Aorta (tissue), 5 donors: ENCODE measurements at regions not wholly inside any gene's neighbourhood (a gene's known extent, or its start where the extent isn't known, plus 50 kb on each side); places are given as distances from the start of the nearest gene placed in this dataset.

Experiments used
- ATAC-seq: fragments of 200-7000 bp; cut with Tn5 transposase; one replicate; pipeline ENCODE4 v1.9.1; 2022; ENCODE audit warnings: moderate library complexity; ENCODE audit not compliant: low FRiP score
- DNase-seq, 2 donors: peaks; one replicate each; pipeline ENCODE4 v3.0.0-alpha.2; 2020
- H3K27ac ChIP-seq, 2 donors: one replicate each; pipeline ENCODE4 v1.5.1; 2013; ENCODE audit warnings: low read length in 2 of 2, mild to moderate bottlenecking in 2 of 2, moderate library complexity in 2 of 2, control low read depth in 1 of 2, inconsistent platforms in 1 of 2, low read depth in 1 of 2
- H3K27me3 ChIP-seq, 2 donors: one replicate each; pipeline ENCODE4 v1.6.1; 2013; ENCODE audit warnings: control low read depth in 1 of 2, low read length in 1 of 2, mild to moderate bottlenecking in 1 of 2, moderate library complexity in 1 of 2; ENCODE audit not compliant: insufficient read depth in 2 of 2, control insufficient read depth in 1 of 2
- H3K36me3 ChIP-seq, 2 donors: one replicate each; pipeline ENCODE4 v1.6.1; 2013; ENCODE audit warnings: control low read depth in 1 of 2, low read length in 1 of 2, mild to moderate bottlenecking in 1 of 2; ENCODE audit not compliant: insufficient read depth in 2 of 2, control insufficient read depth in 1 of 2
- H3K4me1 ChIP-seq, 2 donors: one replicate each; pipeline ENCODE4 v1.6.1; 2013; ENCODE audit warnings: low read length in 2 of 2, control low read depth in 1 of 2, mild to moderate bottlenecking in 1 of 2, moderate library complexity in 1 of 2; ENCODE audit not compliant: insufficient read depth in 2 of 2, control insufficient read depth in 1 of 2
- H3K4me3 ChIP-seq, 2 donors: one replicate each; pipeline ENCODE4 v1.5.1; 2013; ENCODE audit warnings: low read length in 2 of 2, control low read depth in 1 of 2, mild to moderate bottlenecking in 1 of 2
- H3K9me3 ChIP-seq: one replicate; pipeline ENCODE4 v1.6.1; 2013; ENCODE audit warnings: mild to moderate bottlenecking, low read length; ENCODE audit not compliant: control insufficient read depth
- WGBS, 2 donors: extraction: QIAGEN DNeasy Blood & Tissue Kit; methylation state at CpG; one replicate each; pipeline ENCODE4 v1.1.7; 2013; 5-methylcytosine and 5-hydroxymethylcytosine counted together
- intact Hi-C, 2 donors: fragments of 100-400 bp; cut with DNase I; formaldehyde crosslinking; loops; one replicate each; pipeline versions ENCODE4 v1.14.2 to v1.15.0; 2022
- donor health status: healthy with polysubstance abuse.
- donor health status: Bipolar disorder and iron deficiency.
- donor health status: DM: no; HTN: no; CAD: no.
- donor health status: DM: no; HTN: no; CAD: no.
- donor health status: DM: yes; HTN: yes; CAD: no.

DNA sequence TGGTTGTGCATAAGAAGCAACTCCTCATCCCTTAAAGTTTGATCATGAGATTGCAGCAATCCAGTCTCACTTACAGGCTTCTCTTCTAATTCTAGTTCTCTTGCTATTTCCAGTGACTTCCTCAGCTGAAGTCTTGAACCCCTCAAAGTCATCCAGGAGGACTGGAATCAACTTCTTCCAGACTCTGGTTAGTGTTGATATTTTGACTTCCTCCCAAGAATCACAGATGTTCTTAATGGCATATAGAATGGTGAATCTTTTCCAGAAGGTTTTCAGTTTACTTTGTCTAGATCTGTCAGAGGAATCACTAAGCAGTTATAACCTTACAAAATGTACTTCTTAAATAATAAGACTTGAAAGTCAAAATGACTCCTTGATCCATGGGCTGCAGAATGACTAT is 81.3 kb upstream of the UBL3 start:
- no peaks in the 10 kb centered on the region for H3K27me3 ChIP-seq
- no peaks in the 10 kb centered on the region for H3K36me3 ChIP-seq
- H3K4me1 ChIP-seq: no peaks in the 10 kb centered on the region
- no peaks in the 10 kb centered on the region for H3K9me3 ChIP-seq
- H3K27ac ChIP-seq: no peak overlapping the region
- DNase-seq (no peak), ATAC-seq (no peak)
- intact Hi-C loops: no loop called here
- no peak overlapping the region for H3K4me3 ChIP-seq

DNA sequence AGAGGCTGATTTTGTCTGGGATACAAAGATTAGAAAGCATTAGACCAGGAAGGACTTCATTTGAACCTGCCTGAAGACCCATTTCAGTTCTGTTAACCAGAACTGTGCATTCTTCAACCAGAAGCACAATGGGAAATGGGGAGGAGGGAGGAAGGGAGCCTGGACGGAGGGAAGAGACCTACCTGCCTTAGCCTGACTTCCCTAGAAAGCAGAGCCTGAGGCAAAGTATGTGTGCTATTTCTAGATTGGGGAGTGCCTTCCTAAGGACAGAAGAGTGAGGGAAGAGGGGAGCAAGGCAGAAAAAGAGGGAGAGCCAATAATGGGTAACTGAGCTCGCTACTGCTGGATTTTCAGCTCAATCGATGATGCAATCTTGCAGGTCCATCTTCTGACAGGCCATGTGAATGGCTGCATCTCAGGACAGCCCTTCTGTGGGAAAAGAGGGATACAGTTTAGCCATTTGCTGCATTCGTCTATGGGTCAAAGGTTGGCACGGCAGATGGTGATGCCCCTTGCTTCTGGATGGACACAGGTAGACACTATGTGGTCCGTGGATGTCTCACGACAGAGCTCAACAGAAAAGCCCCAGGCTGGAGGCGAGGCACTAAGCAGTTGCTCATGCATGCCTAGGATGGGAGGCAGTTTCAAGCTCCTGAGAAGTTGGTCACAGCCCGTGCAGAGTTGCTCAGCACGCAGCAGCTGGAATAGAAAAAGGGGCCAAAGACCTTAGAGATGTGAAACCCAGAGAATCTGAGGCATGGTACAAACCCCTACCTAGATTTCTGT is 78.8 kb upstream of the UBL3 start:
- H3K27me3 ChIP-seq: no peaks in the 10 kb centered on the region
- peaks cover 0 to 5% of the 10 kb centered on the region in 2 donors for H3K4me1 ChIP-seq
- no peaks in the 10 kb centered on the region for H3K36me3 ChIP-seq
- no peak overlapping the region for H3K27ac ChIP-seq
- H3K4me3 ChIP-seq: no peak overlapping the region
- DNase-seq (no peak), ATAC-seq (no peak)
- intact Hi-C loops: loop anchor here (10.0 kb wide), 2 partner anchors 186 to 414 kb away; no protein-coding TSS in a partner anchor
- 88 to 91% methylated on average over 10 of the region's 10 CpGs for WGBS, 2 donors
- H3K9me3 ChIP-seq: no peaks in the 10 kb centered on the region

DNA sequence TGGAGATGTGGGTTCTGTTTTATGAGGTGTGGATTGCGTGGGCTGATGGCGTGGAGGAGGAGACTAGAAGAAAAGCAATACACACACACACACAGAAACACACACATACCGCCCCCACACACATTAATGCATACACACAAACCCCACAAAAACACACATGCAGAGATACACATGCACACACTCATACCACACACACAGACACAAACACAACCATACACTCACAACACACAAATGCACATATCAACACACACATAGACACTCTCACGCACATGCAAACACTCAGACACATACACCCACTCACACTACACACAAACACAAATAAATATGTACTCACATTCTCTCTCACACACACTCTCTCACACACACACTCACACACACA is 75.7 kb upstream of the UBL3 start:
- intact Hi-C loops: loop anchor here (10.0 kb wide), 2 partner anchors 189 to 411 kb away; no protein-coding TSS in a partner anchor
- Histone ChIP-seq H3K4me1 (peaks cover 0 to 9% of the 10 kb centered on the region in 2 donors), H3K27me3 (no peaks in the 10 kb centered on the region), H3K27ac (peak overlapping the region in 1 of 2 donors; percentile 65), H3K36me3 (no peaks in the 10 kb centered on the region), H3K9me3 (no peaks in the 10 kb centered on the region), H3K4me3 (no peak overlapping the region)
- DNase-seq: no peak
- WGBS, 2 donors: 90 to 92% methylated on average over 4 of the region's 4 CpGs
- no peak for ATAC-seq

DNA sequence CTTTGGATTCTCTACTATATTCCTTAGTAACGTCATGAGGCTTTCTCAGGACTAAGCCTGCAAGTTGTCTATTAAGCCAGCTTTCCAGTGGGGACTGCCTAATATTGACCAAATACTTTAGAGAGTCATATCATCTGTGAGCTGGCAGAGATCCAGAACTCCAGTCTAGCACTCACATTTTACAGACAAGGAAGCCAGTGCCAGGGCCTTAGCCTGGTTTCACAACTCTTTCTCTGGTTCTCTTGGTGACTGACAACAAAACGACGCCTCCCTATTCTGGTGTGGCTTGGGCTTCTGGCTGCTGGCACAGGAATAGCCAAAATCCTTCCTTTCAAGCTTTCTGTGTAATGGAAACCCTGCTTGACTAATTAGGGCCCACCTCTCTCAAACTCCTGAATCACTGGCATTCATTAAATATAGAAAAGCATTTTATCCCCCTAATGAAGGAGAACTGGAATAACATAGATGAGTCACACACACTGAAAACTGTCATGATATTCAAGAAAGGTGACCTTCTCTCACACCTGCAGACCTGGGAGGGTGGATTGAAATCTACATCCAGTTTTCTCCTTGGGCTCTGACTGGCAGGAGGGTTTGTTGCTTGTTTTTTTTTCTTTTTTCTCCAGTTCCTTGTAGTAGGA is 75.2 kb upstream of the UBL3 start:
- no peaks in the 10 kb centered on the region for H3K9me3 ChIP-seq
- no peak overlapping the region for H3K4me3 ChIP-seq
- peak overlapping the region; percentile 61 to 70 for H3K27ac ChIP-seq
- intact Hi-C loops: loop anchor here (2.0 to 10.0 kb wide), 5 partner anchors 75 to 411 kb away; partner anchors contain the start of gene UBL3 (in 1 of the 2)
- peak; percentile 81 to 92 for DNase-seq
- ATAC-seq: peak; percentile 78
- H3K27me3 ChIP-seq: no peaks in the 10 kb centered on the region
- H3K4me1 ChIP-seq: peaks cover 0 to 9% of the 10 kb centered on the region in 2 donors
- 3% methylated on average over 3 of the region's 3 CpGs for WGBS, 2 donors
- no peaks in the 10 kb centered on the region for H3K36me3 ChIP-seq

DNA sequence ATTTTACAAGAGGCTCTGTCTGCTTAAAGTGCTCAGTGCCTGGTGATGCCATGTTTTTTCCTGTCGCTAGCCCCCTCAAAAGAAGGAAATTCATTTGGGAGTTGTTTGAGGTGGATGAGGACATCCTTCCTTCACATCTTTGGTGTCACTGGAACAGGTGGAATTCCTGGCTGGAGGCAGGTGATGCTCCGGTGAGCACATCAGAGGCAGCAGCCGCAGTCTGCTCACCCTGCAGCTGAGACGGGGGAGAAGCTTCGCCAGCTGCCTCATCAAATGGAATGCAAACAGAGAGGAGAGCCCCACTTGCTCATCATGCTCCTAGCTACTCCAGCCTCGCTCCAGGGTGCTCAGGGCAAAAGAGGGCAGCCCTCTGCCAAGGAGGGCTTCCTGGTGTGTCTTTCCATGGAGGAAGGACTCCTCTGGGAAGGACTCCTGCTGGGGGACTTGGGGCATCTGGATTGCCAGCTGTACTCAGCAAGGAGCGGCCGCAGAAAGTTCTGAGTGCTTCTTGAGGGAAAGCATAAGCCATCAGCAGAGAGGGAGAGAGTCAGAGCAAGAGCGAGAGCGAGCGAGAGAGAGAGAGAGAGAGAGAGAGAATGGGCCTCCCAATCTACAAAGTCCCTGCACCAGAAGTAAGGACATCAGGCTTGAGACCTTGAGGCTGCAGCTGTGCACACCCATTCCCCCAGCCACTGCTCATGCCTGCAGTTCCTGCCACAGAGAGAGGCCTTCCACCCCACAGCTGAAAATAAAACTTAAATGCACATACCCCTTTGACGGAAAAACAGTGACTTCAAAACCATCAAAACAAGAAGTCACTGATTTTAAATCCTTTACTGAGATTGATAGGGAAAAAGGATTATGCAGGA is 74.3 kb upstream of the UBL3 start:
- DNase-seq (no peak), ATAC-seq (no peak)
- Histone ChIP-seq H3K4me3 (no peak overlapping the region), H3K27me3 (no peaks in the 10 kb centered on the region), H3K4me1 (peaks cover 0 to 9% of the 10 kb centered on the region in 2 donors), H3K27ac (peak overlapping the region; percentile 61 to 70), H3K36me3 (no peaks in the 10 kb centered on the region), H3K9me3 (no peaks in the 10 kb centered on the region)
- intact Hi-C loops: loop anchor here (2.0 to 10.0 kb wide), 5 partner anchors 74 to 410 kb away; partner anchors contain the start of gene UBL3 (in 1 of the 2)
- WGBS, 2 donors: 71% methylated on average over 12 of the region's 12 CpGs

DNA sequence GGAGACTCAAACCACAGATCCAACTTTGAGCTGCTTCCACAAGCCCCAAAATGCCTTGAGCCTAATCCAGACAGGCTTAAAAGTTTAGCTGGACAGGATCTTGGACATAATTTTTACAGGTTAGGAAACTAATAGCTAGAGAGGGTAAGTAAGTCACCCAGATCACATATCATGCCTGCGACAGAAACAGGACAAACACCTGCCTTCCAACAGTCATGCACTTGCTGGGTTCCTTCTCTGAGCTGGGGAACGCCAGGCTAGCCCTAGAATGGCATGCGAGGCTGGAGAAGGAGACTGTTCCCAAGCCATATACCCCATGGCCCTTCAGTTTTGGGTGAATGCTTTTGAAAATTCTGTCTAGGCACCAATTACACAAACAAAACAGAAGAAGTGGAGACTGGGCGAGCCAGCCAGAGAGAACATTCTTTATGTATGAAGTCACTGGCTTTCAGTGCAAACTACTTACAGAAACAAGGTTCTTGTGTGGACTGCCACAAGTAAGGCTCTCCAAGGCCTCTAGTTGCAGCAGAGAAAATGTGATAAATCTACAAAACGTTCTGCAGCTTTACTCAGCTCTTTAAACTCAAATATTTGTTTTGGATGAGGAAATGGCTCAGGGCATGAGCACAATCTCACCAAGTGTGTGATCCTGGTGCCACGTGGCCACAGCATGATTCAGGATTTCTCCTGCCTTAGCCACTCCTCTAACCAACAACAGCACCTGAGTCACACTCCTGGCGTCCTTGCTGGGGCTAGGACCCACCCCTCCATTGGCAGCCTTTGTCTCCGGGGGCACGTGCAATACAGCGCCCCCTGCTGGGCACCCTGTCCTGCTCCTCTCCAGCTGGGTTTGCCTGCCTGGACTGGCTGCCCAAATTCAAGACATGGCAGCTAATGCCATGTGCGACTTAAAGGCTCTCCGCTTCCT is 73.4 kb upstream of the UBL3 start:
- H3K4me1 ChIP-seq: peaks cover 0 to 9% of the 10 kb centered on the region in 2 donors
- H3K9me3 ChIP-seq: no peaks in the 10 kb centered on the region
- WGBS, 2 donors: 4 to 6% methylated on average over 12 of the region's 12 CpGs
- H3K27ac ChIP-seq: peak overlapping the region; percentile 92 to 100
- intact Hi-C loops: loop anchor here (2.0 to 10.0 kb wide), 5 partner anchors 73 to 409 kb away; partner anchors contain the start of gene UBL3 (in 1 of the 2)
- DNase-seq (peak; percentile 93 to 94), ATAC-seq (peak; percentile 93)
- H3K4me3 ChIP-seq: no peak overlapping the region
- no peaks in the 10 kb centered on the region for H3K36me3 ChIP-seq
- H3K27me3 ChIP-seq: no peaks in the 10 kb centered on the region

DNA sequence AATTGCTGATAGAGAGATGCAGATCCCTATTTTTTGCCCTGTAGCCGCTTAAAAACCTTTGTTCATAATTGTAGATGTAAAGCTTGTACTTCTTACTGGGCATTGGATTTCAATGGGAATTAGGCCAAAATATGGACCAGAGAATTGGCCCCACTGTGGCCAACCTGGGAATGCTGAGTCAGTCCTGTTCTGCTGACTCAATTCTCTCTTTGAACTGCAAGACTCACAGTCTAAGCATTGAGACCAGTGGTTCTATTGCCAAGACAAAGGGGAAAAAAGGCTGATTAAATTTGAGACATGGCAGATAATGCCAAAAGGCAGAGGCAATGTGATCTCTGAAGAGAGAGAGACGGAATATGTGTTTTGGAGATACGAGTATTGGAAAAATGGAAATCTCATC is 72.5 kb upstream of the UBL3 start:
- Histone ChIP-seq H3K4me1 (peaks cover 0 to 9% of the 10 kb centered on the region in 2 donors), H3K9me3 (no peaks in the 10 kb centered on the region), H3K36me3 (no peaks in the 10 kb centered on the region), H3K27ac (peak overlapping the region; percentile 92 to 100), H3K27me3 (no peaks in the 10 kb centered on the region), H3K4me3 (no peak overlapping the region)
- ATAC-seq (no peak), DNase-seq (no peak)
- 46 to 56% methylated on average over 3 of the region's 3 CpGs for WGBS, 2 donors
- intact Hi-C loops: loop anchor here (10.0 kb wide), 2 partner anchors 192 to 408 kb away; no protein-coding TSS in a partner anchor
